AG10803 (cell line): ENCODE measurements at regions not wholly inside any gene's neighbourhood (a gene's known extent, or its start where the extent isn't known, plus 50 kb on each side); places are given as distances from the start of the nearest gene placed in this dataset.
"Not testable (repeated sequence)": the region's sequence is repeated elsewhere in the genome, so short reads cannot be mapped to it uniquely, and the experiment has no call there.

Experiments used
- DNase-seq: peaks from one replicate; pipeline ENCODE4 v3.0.0; 2010; ENCODE audit warnings: low read depth
- H3K4me3 ChIP-seq: 2 replicates; pipeline ENCODE4 v1.5.1; 2011; ENCODE audit warnings: mild to moderate bottlenecking, low read length, control low read depth
- CTCF ChIP-seq: conservative IDR thresholded peaks from 2 replicates; pipeline ENCODE4 v1.5.1; 2011; ENCODE audit warnings: mild to moderate bottlenecking, low read length, control low read depth, inconsistent platforms

DNA sequence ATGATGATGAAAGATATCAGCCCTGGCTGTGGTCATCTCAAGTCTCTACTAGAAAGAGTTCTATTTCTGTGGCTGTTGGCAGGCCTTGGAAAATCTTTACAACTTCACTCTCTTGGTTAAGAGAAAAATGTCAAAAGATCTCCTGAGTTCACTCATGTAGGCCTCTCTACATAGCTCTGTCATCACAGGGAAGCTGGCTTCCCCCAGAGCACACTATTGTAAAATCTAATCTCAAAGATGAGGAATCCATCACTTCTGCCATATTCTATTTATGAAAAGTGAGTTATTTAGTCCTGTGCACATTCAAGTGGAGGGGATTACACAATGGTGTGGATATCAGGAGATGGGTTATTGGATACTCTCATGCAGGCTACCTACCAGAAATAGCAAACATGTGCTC lies 388.4 kb upstream of the HS3ST1 start:
- no peak for TF ChIP-seq CTCF
- H3K4me3 ChIP-seq: no peak overlapping the region
- no peak for DNase-seq

GRCh38 chr4:11814758-11815157 lies 386.1 kb upstream of the HS3ST1 start:
- no peak for DNase-seq
- no peak for TF ChIP-seq CTCF
- H3K4me3 ChIP-seq: no peak overlapping the region

DNA sequence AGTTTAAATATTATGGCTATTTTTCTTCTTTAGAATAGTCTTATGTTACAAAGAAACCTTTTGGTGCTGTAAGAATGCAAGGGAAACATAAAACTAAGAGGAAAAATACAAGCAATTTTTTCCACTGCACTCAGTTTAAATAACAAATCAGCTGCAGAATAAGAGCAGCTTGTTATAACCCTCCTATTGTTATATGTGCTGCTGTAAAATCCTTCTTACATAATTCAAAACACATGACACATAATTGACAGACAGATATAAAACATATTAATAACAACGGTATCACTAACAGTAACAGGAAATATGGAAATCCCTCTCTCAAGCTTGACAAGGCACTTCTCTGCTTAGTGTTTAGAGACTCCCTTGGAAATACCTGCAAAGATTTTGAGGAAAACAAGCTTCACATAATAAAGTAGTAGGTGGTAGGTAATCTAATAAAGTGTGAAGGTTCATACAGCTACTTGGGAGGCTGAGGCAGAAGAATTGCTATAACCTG lies 385.3 kb upstream of the HS3ST1 start:
- no peak for DNase-seq
- TF ChIP-seq CTCF: no peak
- H3K4me3 ChIP-seq: no peak overlapping the region

DNA sequence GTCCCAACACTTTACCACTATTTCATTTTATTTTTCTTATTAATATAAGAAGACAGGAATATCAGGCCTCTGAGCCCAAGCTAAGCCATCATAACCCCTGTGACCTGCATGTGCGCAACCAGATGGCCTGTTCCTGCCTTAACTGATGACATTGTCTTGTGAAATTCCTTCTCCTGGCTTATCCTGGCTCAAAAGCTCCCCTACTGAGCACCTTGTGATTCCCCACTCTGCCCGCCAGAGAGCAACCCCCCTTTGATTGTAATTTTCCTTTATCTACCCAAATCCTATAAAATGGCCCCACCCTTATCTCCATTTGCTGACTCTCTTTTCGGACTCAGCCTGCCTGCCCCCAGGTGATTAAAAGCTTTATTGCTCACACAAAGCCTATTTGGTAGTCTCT lies 382.8 kb upstream of the HS3ST1 start:
- not testable (repeated sequence) for DNase-seq, H3K4me3 ChIP-seq

GRCh38 chr4:11805842-11806241 lies 377.1 kb upstream of the HS3ST1 start:
- DNase-seq: no peak
- no peak for TF ChIP-seq CTCF
- no peak overlapping the region for H3K4me3 ChIP-seq

- DNase-seq: no peak
- TF ChIP-seq CTCF: no peak
- H3K4me3 ChIP-seq: no peak overlapping the region
Measured at GRCh38 chr4:11801466-11802446, 373.1 kb upstream of the HS3ST1 start.

DNA sequence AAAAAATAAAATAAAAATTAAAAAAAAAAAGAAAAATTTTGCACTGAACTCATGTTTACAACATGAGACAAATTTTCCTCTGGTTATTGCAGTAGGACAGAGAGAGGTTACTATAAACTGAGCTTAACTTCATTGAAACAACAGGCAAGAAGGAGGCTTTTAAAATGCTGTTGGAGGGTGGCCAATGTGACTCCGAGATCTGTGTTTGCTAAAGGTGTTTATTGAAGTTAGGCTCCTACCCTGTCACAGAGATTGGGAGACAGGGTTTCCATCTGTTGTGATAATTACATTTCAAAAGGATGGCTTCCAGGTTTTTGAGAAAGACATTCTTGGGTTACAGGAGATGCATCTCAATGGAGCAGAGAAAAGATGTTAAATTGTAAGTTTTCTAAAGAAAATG lies 370.5 kb upstream of the HS3ST1 start:
- DNase-seq: no peak
- TF ChIP-seq CTCF: no peak
- no peak overlapping the region for H3K4me3 ChIP-seq
